ENCODE measurements at regions not wholly inside any gene's neighbourhood (a gene's known extent, or its start where the extent isn't known, plus 50 kb on each side); places are given as distances from the start of the nearest gene placed in this dataset.
"Not testable (repeated sequence)": the region's sequence is repeated elsewhere in the genome, so short reads cannot be mapped to it uniquely, and the experiment has no call there.

DNA sequence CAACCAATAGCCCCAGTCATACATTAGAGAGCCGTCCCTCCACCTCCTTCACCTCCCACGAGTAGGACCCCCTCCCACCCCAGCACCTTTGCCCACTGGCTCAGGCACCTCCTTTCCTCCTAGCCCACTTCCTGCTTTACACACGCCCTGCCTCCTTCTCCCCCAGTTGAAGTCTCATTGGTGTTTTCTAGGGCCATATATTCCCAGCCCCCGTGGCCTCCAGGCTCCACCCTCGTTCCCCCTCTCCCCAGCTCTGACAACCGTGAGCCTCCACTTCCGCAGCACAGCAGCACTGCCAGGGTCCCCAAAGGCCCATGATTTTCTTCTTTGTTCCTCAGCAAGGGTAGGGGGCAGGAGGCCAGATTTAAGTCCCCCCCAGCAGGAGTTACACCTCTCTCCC is 340.3 kb upstream of the TNRC6C start:
- H3K27ac ChIP-seq: no peak overlapping the region

DNA sequence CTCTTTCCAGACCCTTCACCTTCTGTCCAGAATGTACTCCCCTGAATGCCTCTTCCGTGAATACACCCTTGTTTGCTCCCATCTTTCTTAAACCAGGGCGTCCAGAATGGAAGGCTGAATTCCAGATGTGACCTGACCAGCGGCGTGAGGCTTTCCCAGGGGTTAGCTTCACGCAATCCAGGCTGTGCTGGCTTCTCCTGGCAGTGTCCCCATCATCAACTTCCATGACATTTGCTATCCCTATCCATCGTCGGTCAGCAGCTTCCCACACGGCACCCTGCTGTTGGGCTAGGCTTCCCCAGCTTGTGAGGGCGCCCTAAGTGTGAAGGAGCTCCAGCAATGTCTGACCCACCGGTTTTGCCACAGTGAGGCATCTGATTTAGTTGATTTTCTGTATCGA is 339.8 kb upstream of the TNRC6C start:
- TF ChIP-seq, protein P1, sequence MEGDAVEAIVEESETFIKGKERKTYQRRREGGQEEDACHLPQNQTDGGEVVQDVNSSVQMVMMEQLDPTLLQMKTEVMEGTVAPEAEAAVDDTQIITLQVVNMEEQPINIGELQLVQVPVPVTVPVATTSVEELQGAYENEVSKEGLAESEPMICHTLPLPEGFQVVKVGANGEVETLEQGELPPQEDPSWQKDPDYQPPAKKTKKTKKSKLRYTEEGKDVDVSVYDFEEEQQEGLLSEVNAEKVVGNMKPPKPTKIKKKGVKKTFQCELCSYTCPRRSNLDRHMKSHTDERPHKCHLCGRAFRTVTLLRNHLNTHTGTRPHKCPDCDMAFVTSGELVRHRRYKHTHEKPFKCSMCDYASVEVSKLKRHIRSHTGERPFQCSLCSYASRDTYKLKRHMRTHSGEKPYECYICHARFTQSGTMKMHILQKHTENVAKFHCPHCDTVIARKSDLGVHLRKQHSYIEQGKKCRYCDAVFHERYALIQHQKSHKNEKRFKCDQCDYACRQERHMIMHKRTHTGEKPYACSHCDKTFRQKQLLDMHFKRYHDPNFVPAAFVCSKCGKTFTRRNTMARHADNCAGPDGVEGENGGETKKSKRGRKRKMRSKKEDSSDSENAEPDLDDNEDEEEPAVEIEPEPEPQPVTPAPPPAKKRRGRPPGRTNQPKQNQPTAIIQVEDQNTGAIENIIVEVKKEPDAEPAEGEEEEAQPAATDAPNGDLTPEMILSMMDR (conservative IDR thresholded peaks at IDR 0.05): no peak
- H3K27ac ChIP-seq: no peak overlapping the region

More for the DNA sequence above, 340.3 kb upstream of the TNRC6C start:
- TF ChIP-seq, protein P1 (conservative IDR thresholded peaks at IDR 0.05): no peak

DNA sequence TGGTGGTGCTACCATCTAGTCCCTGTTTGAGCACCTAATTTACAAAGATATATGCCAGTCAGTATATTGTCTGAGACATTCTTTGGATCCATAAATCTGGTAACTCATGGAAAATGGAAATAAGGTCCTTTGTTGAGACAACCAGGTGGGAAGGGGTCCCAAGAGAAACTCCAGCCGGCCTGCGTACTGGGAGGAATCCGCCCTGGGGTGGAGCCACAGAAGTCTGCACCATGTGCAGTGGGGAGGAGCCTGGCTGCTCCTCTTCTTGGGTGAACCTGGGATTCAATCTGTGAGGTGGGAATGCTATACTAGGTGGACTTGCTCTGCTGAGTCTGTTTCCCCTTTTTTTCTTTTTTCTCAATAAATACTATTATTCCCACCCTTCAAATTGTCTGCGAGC is 339.2 kb upstream of the TNRC6C start:
- TF ChIP-seq, protein P1 (conservative IDR thresholded peaks at IDR 0.05): no peak
- H3K27ac ChIP-seq: no peak overlapping the region

DNA sequence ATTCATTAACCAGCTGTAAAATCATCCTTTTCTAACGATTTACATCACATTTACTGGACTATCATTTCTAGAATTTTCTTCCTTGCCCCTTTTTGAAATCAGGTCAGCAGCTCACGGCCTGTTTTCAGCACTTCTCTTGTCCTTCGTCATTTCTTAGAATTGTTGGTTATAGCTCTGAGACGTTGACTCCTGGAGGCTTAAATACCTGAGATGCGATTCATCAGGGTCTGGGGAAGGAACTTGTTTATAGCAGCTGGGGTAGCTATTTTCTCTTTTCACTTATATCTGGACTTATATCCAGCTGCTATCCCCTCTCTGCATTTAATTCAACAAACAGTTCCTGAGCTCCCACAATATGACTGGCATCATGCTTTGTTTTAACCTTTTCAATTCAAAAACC is 338.7 kb upstream of the TNRC6C start:
- no peak overlapping the region for H3K27ac ChIP-seq
- TF ChIP-seq, protein P1 (conservative IDR thresholded peaks at IDR 0.05): no peak

DNA sequence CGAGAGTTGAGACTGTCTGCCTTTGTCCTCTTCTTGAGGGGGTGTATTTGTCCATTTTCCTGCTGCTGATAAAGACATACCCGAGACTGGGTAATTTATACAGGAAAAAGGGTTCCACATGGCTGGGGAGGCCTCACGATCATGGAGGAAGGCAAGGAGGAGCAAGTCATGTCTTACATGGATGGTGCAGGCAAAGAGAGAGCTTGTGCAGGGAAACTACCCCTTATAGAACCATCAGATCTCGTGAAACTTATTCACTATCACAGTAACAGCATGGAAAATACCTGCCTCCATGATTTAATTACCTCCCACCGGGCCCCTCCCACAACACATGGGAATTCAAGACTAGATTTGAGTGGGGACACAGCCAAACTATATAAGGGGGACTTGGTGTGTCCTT is 338.2 kb upstream of the TNRC6C start:
- H3K27ac ChIP-seq: no peak overlapping the region
- TF ChIP-seq, protein P1 (conservative IDR thresholded peaks at IDR 0.05): no peak

DNA sequence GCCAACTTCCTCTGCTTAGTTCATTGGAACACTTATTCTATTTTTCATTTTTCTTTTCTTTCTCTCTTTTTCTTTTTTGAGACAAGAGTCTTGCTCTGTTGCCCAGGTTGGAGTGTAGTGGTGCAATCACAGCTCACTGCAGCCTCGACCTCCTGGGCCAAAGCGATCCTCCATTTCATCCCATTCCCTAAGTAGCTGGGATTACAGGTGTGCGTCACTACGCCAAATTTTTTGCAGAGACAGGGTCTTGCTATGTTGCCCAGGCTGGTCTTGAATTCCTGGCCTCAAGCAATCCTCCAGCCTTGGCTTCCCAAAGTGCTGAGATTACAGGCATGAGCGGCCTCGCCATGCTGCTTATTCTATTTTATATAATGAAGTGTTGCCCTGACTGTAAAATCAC is 336.4 kb upstream of the TNRC6C start:
- H3K27ac ChIP-seq: not testable (repeated sequence)

DNA sequence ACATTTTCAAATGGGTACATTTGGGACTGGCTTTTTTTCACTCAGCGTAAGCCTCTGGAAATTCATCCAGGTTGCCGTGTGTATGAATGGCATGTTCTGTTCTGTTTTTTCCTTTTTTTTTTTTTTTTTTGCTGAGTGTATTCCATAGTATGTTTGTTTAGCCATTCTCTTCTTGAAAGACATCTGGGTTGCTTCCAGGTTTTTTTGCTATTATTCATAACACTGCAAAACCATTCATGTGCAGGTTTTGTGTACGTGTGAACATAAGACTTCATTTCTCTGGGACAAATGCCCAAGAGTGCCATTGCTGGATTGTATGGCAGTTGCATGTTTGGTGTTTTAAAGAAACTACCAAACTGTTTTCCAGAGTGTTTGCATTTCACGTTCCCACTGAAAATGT is 335.9 kb upstream of the TNRC6C start:
- TF ChIP-seq, protein P1 (conservative IDR thresholded peaks at IDR 0.05): no peak
- no peak overlapping the region for H3K27ac ChIP-seq

DNA sequence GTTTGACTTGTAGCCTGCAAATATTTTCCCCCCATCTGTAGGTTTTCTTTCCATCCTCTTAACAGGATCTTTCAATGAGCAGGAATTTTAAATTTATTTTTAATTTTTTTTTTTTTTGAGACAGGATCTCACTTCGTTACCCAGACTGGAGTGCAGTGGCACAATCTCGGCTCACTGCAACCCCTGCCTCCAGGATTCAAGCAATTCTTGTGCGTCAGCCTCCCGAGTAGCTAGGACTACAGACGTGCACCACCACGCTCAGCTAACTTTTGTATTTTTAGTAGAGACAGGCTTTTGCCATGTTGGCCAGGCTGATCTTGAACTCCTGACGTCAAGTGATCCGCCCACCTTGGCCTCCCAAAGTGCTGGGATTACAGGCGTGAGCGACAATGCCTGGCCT is 335.2 kb upstream of the TNRC6C start:
- not testable (repeated sequence) for H3K27ac ChIP-seq

DNA sequence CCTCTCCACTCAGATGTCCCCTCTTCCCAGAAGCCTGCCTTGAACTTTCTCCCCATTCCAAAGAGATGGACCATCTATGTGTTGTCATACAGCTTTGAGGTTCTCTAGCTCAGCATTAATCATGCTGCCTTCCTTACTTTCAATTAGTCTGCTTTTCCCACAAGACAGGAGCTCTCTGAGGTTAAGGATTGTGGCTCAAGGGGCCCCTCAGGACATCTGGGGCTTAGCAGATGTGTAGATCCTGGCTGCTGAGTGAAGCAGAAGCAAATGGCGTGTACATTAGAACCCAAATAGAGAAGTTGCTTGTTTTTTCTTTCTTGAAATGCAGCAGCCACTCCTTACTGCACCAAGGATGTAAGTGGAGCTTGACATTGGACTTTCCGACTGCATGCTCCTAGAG is 330.5 kb upstream of the TNRC6C start:
- no peak overlapping the region for H3K27ac ChIP-seq
- TF ChIP-seq, protein P1 (conservative IDR thresholded peaks at IDR 0.05): no peak

DNA sequence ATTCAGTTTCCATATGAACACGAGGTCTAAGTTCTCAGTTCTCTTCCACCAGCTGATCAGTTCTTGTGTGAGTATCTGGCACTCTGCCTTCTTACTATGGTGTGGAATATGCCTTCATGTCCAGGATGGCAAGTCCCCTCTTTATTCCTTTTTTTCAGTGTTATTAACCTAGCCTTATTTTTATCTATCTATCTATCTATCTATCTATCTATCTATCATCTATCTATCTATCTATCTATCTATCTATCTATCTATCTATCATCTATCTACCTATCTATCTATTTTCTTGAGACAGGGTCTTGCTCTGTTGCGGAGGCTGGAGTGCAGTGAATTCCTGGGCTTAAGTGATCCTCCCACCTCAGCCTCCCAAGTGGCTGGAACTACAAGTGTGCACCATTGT is 329.2 kb upstream of the TNRC6C start:
- H3K27ac ChIP-seq: not testable (repeated sequence)

All from VCaP (cell line).